ENCODE measurements at regions not wholly inside any gene's neighbourhood (a gene's known extent, or its start where the extent isn't known, plus 50 kb on each side); places are given as distances from the start of the nearest gene placed in this dataset.

DNA sequence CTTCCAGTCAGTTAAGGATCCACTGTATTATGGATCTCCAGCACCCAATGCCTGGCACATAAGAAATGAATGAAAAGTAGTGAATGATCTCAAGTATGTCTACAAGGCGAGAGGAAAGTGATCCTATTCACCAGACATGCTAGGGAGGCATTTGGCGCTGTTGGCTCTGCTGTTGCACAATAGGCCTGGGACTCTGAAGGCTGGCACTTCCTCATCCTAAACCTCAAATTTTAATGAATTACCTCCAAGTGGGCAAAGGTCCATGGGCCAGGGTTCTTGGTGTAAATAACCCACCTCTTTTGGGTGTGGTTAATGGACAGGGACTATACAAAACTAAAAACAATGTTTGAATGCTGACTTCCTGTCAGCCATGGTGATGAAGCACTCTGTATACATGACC is 173.4 kb upstream of the PZP start:
- no peak overlapping the region for H4K8ac ChIP-seq (ENCODE audit: low read depth, low read length)
- H3K18ac ChIP-seq (ENCODE audit: low read length): no peak overlapping the region
- H3K9me3 ChIP-seq (replicated peaks in 1 of 2; ENCODE audit: control insufficient read depth in 2 of 2, insufficient read depth in 1 of 2, low read depth in 1 of 2, low read length in 2 of 2): no peaks in the 10 kb centered on the region
- H3K4me2 ChIP-seq (ENCODE audit: insufficient read depth, low read length, poor library complexity, severe bottlenecking): no peak overlapping the region
- H2AFZ ChIP-seq (ENCODE audit: low read length): no peak overlapping the region
- H2BK5ac ChIP-seq (ENCODE audit: low read length): no peak overlapping the region
- no CpG with 5 or more reads among the region's 2 CpGs for WGBS, 2 donors (ENCODE audit: extremely low coverage in 2 of 2, insufficient read length in 2 of 2, insufficient replicate concordance in 1 of 2)
- H2BK120ac ChIP-seq (ENCODE audit: low read depth, low read length): no peak overlapping the region
- H2BK15ac ChIP-seq (ENCODE audit: low read length): no peak overlapping the region
- no peak overlapping the region for H3K27ac ChIP-seq (replicated peaks; ENCODE audit: low read length)
- no peaks in the 10 kb centered on the region for H3K36me3 ChIP-seq (replicated peaks in 1 of 2; ENCODE audit: control insufficient read depth in 2 of 2, insufficient read depth in 2 of 2, low read length in 2 of 2)
- H4K91ac ChIP-seq (ENCODE audit: low read depth, low read length, poor library complexity): no peak overlapping the region
- no peak overlapping the region for H3K4me3 ChIP-seq (ENCODE audit: low read length in 2 of 2)
- no peaks in the 10 kb centered on the region for H3K27me3 ChIP-seq (ENCODE audit: control insufficient read depth in 3 of 3, insufficient read depth in 3 of 3, low read depth in 1 of 3, low read length in 3 of 3)
- H3K4me1 ChIP-seq (ENCODE audit: control insufficient read depth in 2 of 2, insufficient read depth in 1 of 2, low read depth in 1 of 2, low read length in 2 of 2): no peaks in the 10 kb centered on the region
- peaks cover 2% of the 10 kb centered on the region for H3K79me1 ChIP-seq (ENCODE audit: low read depth, low read length)
- H3K9ac ChIP-seq (ENCODE audit: low read depth, low read length, poor library complexity): no peak overlapping the region
- no peak overlapping the region for H3K14ac ChIP-seq (ENCODE audit: low read length)
- H3K23ac ChIP-seq (ENCODE audit: low read depth, low read length, poor library complexity): no peak overlapping the region
- no peak overlapping the region for H2BK12ac ChIP-seq (ENCODE audit: low read length)
- H2AK5ac ChIP-seq (ENCODE audit: low read depth, low read length): no peak overlapping the region
- DNase-seq (ENCODE audit: low spot score): no peak
- H3K4ac ChIP-seq (ENCODE audit: low read length): no peak overlapping the region

- H2BK12ac ChIP-seq (ENCODE audit: low read length): no peak overlapping the region
- no peak overlapping the region for H4K8ac ChIP-seq (ENCODE audit: low read depth, low read length)
- no peak overlapping the region for H3K4me3 ChIP-seq (ENCODE audit: low read length in 2 of 2)
- no peaks in the 10 kb centered on the region for H3K4me1 ChIP-seq (ENCODE audit: control insufficient read depth in 2 of 2, insufficient read depth in 1 of 2, low read depth in 1 of 2, low read length in 2 of 2)
- H3K18ac ChIP-seq (ENCODE audit: low read length): no peak overlapping the region
- no peak overlapping the region for H4K91ac ChIP-seq (ENCODE audit: low read depth, low read length, poor library complexity)
- H3K9ac ChIP-seq (ENCODE audit: low read depth, low read length, poor library complexity): no peak overlapping the region
- H3K4me2 ChIP-seq (ENCODE audit: insufficient read depth, low read length, poor library complexity, severe bottlenecking): no peak overlapping the region
- H3K27me3 ChIP-seq (ENCODE audit: control insufficient read depth in 3 of 3, insufficient read depth in 3 of 3, low read depth in 1 of 3, low read length in 3 of 3): no peaks in the 10 kb centered on the region
- no peak overlapping the region for H2BK15ac ChIP-seq (ENCODE audit: low read length)
- no peak overlapping the region for H3K14ac ChIP-seq (ENCODE audit: low read length)
- no peak overlapping the region for H3K23ac ChIP-seq (ENCODE audit: low read depth, low read length, poor library complexity)
- H3K36me3 ChIP-seq (replicated peaks in 1 of 2; ENCODE audit: control insufficient read depth in 2 of 2, insufficient read depth in 2 of 2, low read length in 2 of 2): no peaks in the 10 kb centered on the region
- H3K4ac ChIP-seq (ENCODE audit: low read length): no peak overlapping the region
- H3K27ac ChIP-seq (replicated peaks; ENCODE audit: low read length): no peak overlapping the region
- peaks cover 2% of the 10 kb centered on the region for H3K79me1 ChIP-seq (ENCODE audit: low read depth, low read length)
- DNase-seq (ENCODE audit: low spot score): no peak
- no peak overlapping the region for H2BK5ac ChIP-seq (ENCODE audit: low read length)
- no peaks in the 10 kb centered on the region for H3K9me3 ChIP-seq (replicated peaks in 1 of 2; ENCODE audit: control insufficient read depth in 2 of 2, insufficient read depth in 1 of 2, low read depth in 1 of 2, low read length in 2 of 2)
- H2AK5ac ChIP-seq (ENCODE audit: low read depth, low read length): no peak overlapping the region
- no CpG with 5 or more reads among the region's 4 CpGs for WGBS, 2 donors (ENCODE audit: extremely low coverage in 2 of 2, insufficient read length in 2 of 2, insufficient replicate concordance in 1 of 2)
- no peak overlapping the region for H2BK120ac ChIP-seq (ENCODE audit: low read depth, low read length)
- H2AFZ ChIP-seq (ENCODE audit: low read length): no peak overlapping the region
Measured at GRCh38 chr12:9380650-9381049, 172.5 kb upstream of the PZP start.

DNA sequence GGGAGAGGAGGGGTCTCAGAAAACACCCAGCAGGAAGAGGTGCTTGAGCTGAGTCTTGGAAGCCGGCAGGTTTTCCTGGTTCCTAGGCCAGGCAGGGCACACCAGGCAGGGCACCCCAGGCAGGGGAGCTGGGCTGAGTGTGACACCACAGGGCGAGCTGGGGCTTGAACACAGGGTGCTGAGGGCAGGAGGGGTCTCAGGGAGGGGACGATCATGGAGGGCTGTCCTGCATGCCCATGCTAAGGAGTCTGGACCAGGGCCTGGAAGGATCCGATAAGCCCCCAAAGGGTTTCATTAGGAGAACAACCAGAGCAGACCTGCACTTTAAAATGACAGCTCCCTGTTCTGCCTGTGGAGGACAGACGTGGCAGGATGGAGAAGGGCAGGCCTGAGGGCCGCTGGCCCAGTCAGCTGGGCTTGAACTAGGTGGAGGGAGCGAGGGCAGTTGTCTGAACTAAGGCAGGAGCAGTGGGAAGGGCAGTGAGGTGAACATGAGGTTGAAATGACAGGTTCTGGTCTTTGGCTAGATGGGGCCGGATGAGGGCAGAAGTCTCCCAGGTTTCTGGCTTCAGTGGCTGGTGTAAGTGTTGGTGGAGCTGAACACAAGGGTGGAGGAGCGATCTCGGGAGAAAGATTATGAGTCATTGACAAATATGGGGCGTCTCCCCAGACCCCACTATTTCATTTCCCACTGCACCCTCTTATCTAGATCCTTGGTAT is 171.0 kb upstream of the PZP start:
- Histone ChIP-seq H3K23ac (ENCODE audit: low read depth, low read length, poor library complexity) (no peak overlapping the region), H3K36me3 (replicated peaks in 1 of 2; ENCODE audit: control insufficient read depth in 2 of 2, insufficient read depth in 2 of 2, low read length in 2 of 2) (no peaks in the 10 kb centered on the region), H3K4ac (ENCODE audit: low read length) (no peak overlapping the region), H2AFZ (ENCODE audit: low read length) (no peak overlapping the region), H3K9ac (ENCODE audit: low read depth, low read length, poor library complexity) (no peak overlapping the region), H3K18ac (ENCODE audit: low read length) (peak overlapping the region; percentile 31), H3K4me2 (ENCODE audit: insufficient read depth, low read length, poor library complexity, severe bottlenecking) (no peak overlapping the region), H3K4me1 (ENCODE audit: control insufficient read depth in 2 of 2, insufficient read depth in 1 of 2, low read depth in 1 of 2, low read length in 2 of 2) (no peaks in the 10 kb centered on the region), H3K4me3 (ENCODE audit: low read length in 2 of 2) (no peak overlapping the region), H3K9me3 (replicated peaks in 1 of 2; ENCODE audit: control insufficient read depth in 2 of 2, insufficient read depth in 1 of 2, low read depth in 1 of 2, low read length in 2 of 2) (no peaks in the 10 kb centered on the region), H3K14ac (ENCODE audit: low read length) (no peak overlapping the region), H2BK5ac (ENCODE audit: low read length) (no peak overlapping the region), H3K27me3 (ENCODE audit: control insufficient read depth in 3 of 3, insufficient read depth in 3 of 3, low read depth in 1 of 3, low read length in 3 of 3) (no peaks in the 10 kb centered on the region), H2BK15ac (ENCODE audit: low read length) (no peak overlapping the region), H4K8ac (ENCODE audit: low read depth, low read length) (no peak overlapping the region), H2BK120ac (ENCODE audit: low read depth, low read length) (no peak overlapping the region), H2AK5ac (ENCODE audit: low read depth, low read length) (peak overlapping the region; percentile 51), H3K27ac (replicated peaks; ENCODE audit: low read length) (no peak overlapping the region), H4K91ac (ENCODE audit: low read depth, low read length, poor library complexity) (no peak overlapping the region), H2BK12ac (ENCODE audit: low read length) (no peak overlapping the region), H3K79me1 (ENCODE audit: low read depth, low read length) (peaks cover 2% of the 10 kb centered on the region)
- no peak for DNase-seq (ENCODE audit: low spot score)
- no CpG with 5 or more reads among the region's 11 CpGs for WGBS, 2 donors (ENCODE audit: extremely low coverage in 2 of 2, insufficient read length in 2 of 2, insufficient replicate concordance in 1 of 2)

DNA sequence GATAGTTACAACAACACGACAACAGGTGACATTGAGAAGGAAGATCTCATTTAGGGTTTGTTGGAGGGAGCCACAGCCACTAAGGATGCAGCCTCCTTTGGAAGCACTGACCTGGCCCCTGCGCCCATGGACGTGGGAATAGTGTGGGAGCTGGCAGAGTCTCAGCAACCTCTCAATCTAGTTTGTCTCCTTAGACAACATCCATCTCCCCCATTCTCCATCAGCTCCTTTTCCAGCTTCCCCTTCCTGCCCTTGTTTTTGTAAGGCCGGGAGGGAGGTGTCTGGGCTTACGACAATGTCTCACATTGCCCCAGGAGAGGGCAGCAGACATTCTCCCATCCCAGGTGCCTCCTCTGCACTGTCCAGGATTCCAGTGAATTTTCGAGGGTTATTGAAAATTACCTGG is 170.2 kb upstream of the PZP start:
- H2BK120ac ChIP-seq (ENCODE audit: low read depth, low read length): no peak overlapping the region
- H3K36me3 ChIP-seq (replicated peaks in 1 of 2; ENCODE audit: control insufficient read depth in 2 of 2, insufficient read depth in 2 of 2, low read length in 2 of 2): no peaks in the 10 kb centered on the region
- H4K8ac ChIP-seq (ENCODE audit: low read depth, low read length): no peak overlapping the region
- no peak overlapping the region for H3K9ac ChIP-seq (ENCODE audit: low read depth, low read length, poor library complexity)
- H2AK5ac ChIP-seq (ENCODE audit: low read depth, low read length): no peak overlapping the region
- H3K23ac ChIP-seq (ENCODE audit: low read depth, low read length, poor library complexity): no peak overlapping the region
- H3K9me3 ChIP-seq (replicated peaks in 1 of 2; ENCODE audit: control insufficient read depth in 2 of 2, insufficient read depth in 1 of 2, low read depth in 1 of 2, low read length in 2 of 2): no peaks in the 10 kb centered on the region
- H3K4me1 ChIP-seq (ENCODE audit: control insufficient read depth in 2 of 2, insufficient read depth in 1 of 2, low read depth in 1 of 2, low read length in 2 of 2): no peaks in the 10 kb centered on the region
- no peak overlapping the region for H4K91ac ChIP-seq (ENCODE audit: low read depth, low read length, poor library complexity)
- no peak overlapping the region for H2BK12ac ChIP-seq (ENCODE audit: low read length)
- WGBS, 2 donors (ENCODE audit: extremely low coverage in 2 of 2, insufficient read length in 2 of 2, insufficient replicate concordance in 1 of 2): no CpG with 5 or more reads among the region's 6 CpGs
- DNase-seq (ENCODE audit: low spot score): no peak
- no peak overlapping the region for H3K14ac ChIP-seq (ENCODE audit: low read length)
- H3K27me3 ChIP-seq (ENCODE audit: control insufficient read depth in 3 of 3, insufficient read depth in 3 of 3, low read depth in 1 of 3, low read length in 3 of 3): no peaks in the 10 kb centered on the region
- H3K4me2 ChIP-seq (ENCODE audit: insufficient read depth, low read length, poor library complexity, severe bottlenecking): no peak overlapping the region
- H2BK15ac ChIP-seq (ENCODE audit: low read length): no peak overlapping the region
- H3K79me1 ChIP-seq (ENCODE audit: low read depth, low read length): peaks cover 2% of the 10 kb centered on the region
- H3K4ac ChIP-seq (ENCODE audit: low read length): no peak overlapping the region
- H3K27ac ChIP-seq (replicated peaks; ENCODE audit: low read length): no peak overlapping the region
- no peak overlapping the region for H2BK5ac ChIP-seq (ENCODE audit: low read length)
- H2AFZ ChIP-seq (ENCODE audit: low read length): no peak overlapping the region
- H3K4me3 ChIP-seq (ENCODE audit: low read length in 2 of 2): no peak overlapping the region
- peak overlapping the region; percentile 29 for H3K18ac ChIP-seq (ENCODE audit: low read length)
